ENCODE measurements at regions not wholly inside any gene's neighbourhood (a gene's known extent, or its start where the extent isn't known, plus 50 kb on each side); places are given as distances from the start of the nearest gene placed in this dataset.

DNA sequence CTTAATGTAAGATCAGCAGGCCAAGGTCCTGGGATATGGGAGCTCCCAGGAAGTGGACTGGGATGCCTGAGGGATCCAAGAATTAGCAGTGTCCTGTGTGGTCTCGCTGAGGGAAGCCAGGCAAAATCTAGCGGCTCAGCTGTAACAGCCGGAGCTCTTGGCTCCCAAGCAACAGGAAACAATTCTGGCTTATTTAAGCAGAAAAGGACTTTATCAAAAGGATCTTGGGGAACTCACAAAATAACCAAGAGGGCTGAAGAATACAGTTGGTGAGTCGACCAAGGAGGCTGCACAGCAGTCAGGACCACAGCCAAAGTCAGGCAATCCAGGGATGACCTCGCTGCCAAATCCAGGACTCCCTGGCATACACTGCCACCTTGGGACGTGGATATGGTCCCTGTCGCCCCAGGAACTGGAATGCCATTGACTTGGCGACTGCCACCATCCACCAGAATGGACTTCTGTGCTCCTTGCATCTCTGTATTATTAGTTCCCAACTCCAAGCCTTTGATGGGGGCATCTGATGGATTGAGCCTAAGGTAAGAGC, 165.3 kb upstream of the BCOR start:
- TF ChIP-seq, protein P1, sequence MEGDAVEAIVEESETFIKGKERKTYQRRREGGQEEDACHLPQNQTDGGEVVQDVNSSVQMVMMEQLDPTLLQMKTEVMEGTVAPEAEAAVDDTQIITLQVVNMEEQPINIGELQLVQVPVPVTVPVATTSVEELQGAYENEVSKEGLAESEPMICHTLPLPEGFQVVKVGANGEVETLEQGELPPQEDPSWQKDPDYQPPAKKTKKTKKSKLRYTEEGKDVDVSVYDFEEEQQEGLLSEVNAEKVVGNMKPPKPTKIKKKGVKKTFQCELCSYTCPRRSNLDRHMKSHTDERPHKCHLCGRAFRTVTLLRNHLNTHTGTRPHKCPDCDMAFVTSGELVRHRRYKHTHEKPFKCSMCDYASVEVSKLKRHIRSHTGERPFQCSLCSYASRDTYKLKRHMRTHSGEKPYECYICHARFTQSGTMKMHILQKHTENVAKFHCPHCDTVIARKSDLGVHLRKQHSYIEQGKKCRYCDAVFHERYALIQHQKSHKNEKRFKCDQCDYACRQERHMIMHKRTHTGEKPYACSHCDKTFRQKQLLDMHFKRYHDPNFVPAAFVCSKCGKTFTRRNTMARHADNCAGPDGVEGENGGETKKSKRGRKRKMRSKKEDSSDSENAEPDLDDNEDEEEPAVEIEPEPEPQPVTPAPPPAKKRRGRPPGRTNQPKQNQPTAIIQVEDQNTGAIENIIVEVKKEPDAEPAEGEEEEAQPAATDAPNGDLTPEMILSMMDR (IDR thresholded peaks at IDR 0.05; ENCODE audit: poor library complexity, severe bottlenecking): no peak
- no peak for TF ChIP-seq TAF1 (IDR thresholded peaks at IDR 0.05; ENCODE audit: low read depth)

All from neural cell (in vitro differentiated cells).